ENCODE measurements at regions not wholly inside any gene's neighbourhood (a gene's known extent, or its start where the extent isn't known, plus 50 kb on each side); places are given as distances from the start of the nearest gene placed in this dataset.
"Not testable (repeated sequence)": the region's sequence is repeated elsewhere in the genome, so short reads cannot be mapped to it uniquely, and the experiment has no call there.

GRCh38 chr2:185643434-185643833 is 95.2 kb upstream of the FSIP2 start:
- H3K4me3 Mint-ChIP-seq: no peak overlapping the region
- no peak overlapping the region for H3K27ac Mint-ChIP-seq
- no peaks in the 10 kb centered on the region for H3K27me3 Mint-ChIP-seq
- no peaks in the 10 kb centered on the region for H3K36me3 Mint-ChIP-seq
- no peaks in the 10 kb centered on the region for H3K9me3 Mint-ChIP-seq
- no peaks in the 10 kb centered on the region for H3K4me1 Mint-ChIP-seq

GRCh38 chr2:185644828-185645227 is 93.8 kb upstream of the FSIP2 start:
- H3K9me3 Mint-ChIP-seq: peaks cover 4% of the 10 kb centered on the region
- no peaks in the 10 kb centered on the region for H3K4me1 Mint-ChIP-seq
- H3K27me3 Mint-ChIP-seq: no peaks in the 10 kb centered on the region
- no peaks in the 10 kb centered on the region for H3K36me3 Mint-ChIP-seq
- no peak overlapping the region for H3K27ac Mint-ChIP-seq
- no peak overlapping the region for H3K4me3 Mint-ChIP-seq

GRCh38 chr2:185645529-185645928 is 93.1 kb upstream of the FSIP2 start:
- Mint-ChIP-seq H3K4me1 (no peaks in the 10 kb centered on the region), H3K36me3 (no peaks in the 10 kb centered on the region), H3K27me3 (no peaks in the 10 kb centered on the region), H3K27ac (no peak overlapping the region), H3K4me3 (no peak overlapping the region), H3K9me3 (peaks cover 4% of the 10 kb centered on the region)

- no peak overlapping the region for H3K4me3 Mint-ChIP-seq
- H3K4me1 Mint-ChIP-seq: no peaks in the 10 kb centered on the region
- H3K36me3 Mint-ChIP-seq: no peaks in the 10 kb centered on the region
- H3K9me3 Mint-ChIP-seq: no peaks in the 10 kb centered on the region
- no peaks in the 10 kb centered on the region for H3K27me3 Mint-ChIP-seq
- H3K27ac Mint-ChIP-seq: no peak overlapping the region
Observed at GRCh38 chr2:185658750-185659149, 79.9 kb upstream of the FSIP2 start.

- Mint-ChIP-seq H3K36me3 (no peaks in the 10 kb centered on the region), H3K27ac (no peak overlapping the region), H3K9me3 (no peaks in the 10 kb centered on the region), H3K4me3 (no peak overlapping the region), H3K4me1 (no peaks in the 10 kb centered on the region), H3K27me3 (no peaks in the 10 kb centered on the region)
Observed at GRCh38 chr2:185663811-185664210, 74.8 kb upstream of the FSIP2 start.

GRCh38 chr2:185664384-185664783 is 74.2 kb upstream of the FSIP2 start:
- H3K36me3 Mint-ChIP-seq: no peaks in the 10 kb centered on the region
- H3K27me3 Mint-ChIP-seq: no peaks in the 10 kb centered on the region
- H3K4me3 Mint-ChIP-seq: no peak overlapping the region
- H3K4me1 Mint-ChIP-seq: no peaks in the 10 kb centered on the region
- H3K27ac Mint-ChIP-seq: no peak overlapping the region
- H3K9me3 Mint-ChIP-seq: no peaks in the 10 kb centered on the region

- Mint-ChIP-seq H3K4me1 (no peaks in the 10 kb centered on the region), H3K4me3 (no peak overlapping the region), H3K36me3 (no peaks in the 10 kb centered on the region), H3K27me3 (no peaks in the 10 kb centered on the region), H3K27ac (no peak overlapping the region), H3K9me3 (no peaks in the 10 kb centered on the region)
Observed at GRCh38 chr2:185665251-185665814, 73.3 kb upstream of the FSIP2 start.

GRCh38 chr2:185667452-185667851 is 71.2 kb upstream of the FSIP2 start:
- no peaks in the 10 kb centered on the region for H3K4me1 Mint-ChIP-seq
- H3K27me3 Mint-ChIP-seq: no peaks in the 10 kb centered on the region
- H3K4me3 Mint-ChIP-seq: no peak overlapping the region
- no peaks in the 10 kb centered on the region for H3K36me3 Mint-ChIP-seq
- no peak overlapping the region for H3K27ac Mint-ChIP-seq
- H3K9me3 Mint-ChIP-seq: no peaks in the 10 kb centered on the region

- H3K4me3 Mint-ChIP-seq: no peak overlapping the region
- no peak overlapping the region for H3K27ac Mint-ChIP-seq
- H3K4me1 Mint-ChIP-seq: no peaks in the 10 kb centered on the region
- no peaks in the 10 kb centered on the region for H3K9me3 Mint-ChIP-seq
- H3K36me3 Mint-ChIP-seq: no peaks in the 10 kb centered on the region
- H3K27me3 Mint-ChIP-seq: no peaks in the 10 kb centered on the region
Observed at GRCh38 chr2:185668710-185669109, 69.9 kb upstream of the FSIP2 start.

GRCh38 chr2:185674232-185674631 is 64.4 kb upstream of the FSIP2 start:
- no peaks in the 10 kb centered on the region for H3K4me1 Mint-ChIP-seq
- H3K36me3 Mint-ChIP-seq: no peaks in the 10 kb centered on the region
- no peak overlapping the region for H3K27ac Mint-ChIP-seq
- no peaks in the 10 kb centered on the region for H3K9me3 Mint-ChIP-seq
- no peaks in the 10 kb centered on the region for H3K27me3 Mint-ChIP-seq
- H3K4me3 Mint-ChIP-seq: no peak overlapping the region

- Mint-ChIP-seq H3K4me3 (no peak overlapping the region), H3K36me3 (no peaks in the 10 kb centered on the region), H3K27me3 (no peaks in the 10 kb centered on the region), H3K4me1 (no peaks in the 10 kb centered on the region), H3K27ac (no peak overlapping the region), H3K9me3 (no peaks in the 10 kb centered on the region)
Observed at GRCh38 chr2:185676316-185676715, 62.3 kb upstream of the FSIP2 start.

GRCh38 chr2:185687001-185687400 is 51.6 kb upstream of the FSIP2 start:
- H3K27ac Mint-ChIP-seq, H3K4me3 Mint-ChIP-seq, H3K9me3 Mint-ChIP-seq, H3K36me3 Mint-ChIP-seq, H3K27me3 Mint-ChIP-seq, H3K4me1 Mint-ChIP-seq: not testable (repeated sequence)

GRCh38 chr2:185687967-185688366 is 50.6 kb upstream of the FSIP2 start:
- H3K9me3 Mint-ChIP-seq: no peaks in the 10 kb centered on the region
- H3K4me3 Mint-ChIP-seq: no peak overlapping the region
- H3K27ac Mint-ChIP-seq: no peak overlapping the region
- H3K36me3 Mint-ChIP-seq: no peaks in the 10 kb centered on the region
- no peaks in the 10 kb centered on the region for H3K27me3 Mint-ChIP-seq
- no peaks in the 10 kb centered on the region for H3K4me1 Mint-ChIP-seq
